Vagina (tissue), 2 donors: ENCODE measurements at regions not wholly inside any gene's neighbourhood (a gene's known extent, or its start where the extent isn't known, plus 50 kb on each side); places are given as distances from the start of the nearest gene placed in this dataset.

ENCODE experiments used
- DNase-seq, 2 donors: peaks; one replicate each; pipeline ENCODE4 v3.0.0-alpha.2; 2017; ENCODE audit errors: extremely low spot score in 2 of 2
- H3K27ac ChIP-seq: fragments of 200-600 bp; sonication (generic); one replicate; pipeline ENCODE4 v1.5.1; 2019
- H3K27me3 ChIP-seq: fragments of 200-600 bp; sonication (generic); one replicate; pipeline ENCODE4 v1.5.1; 2019
- H3K36me3 ChIP-seq, 2 donors: fragments of 200-600 bp; sonication (generic); one replicate each; pipeline ENCODE4 v1.5.1; 2017 to 2019
- H3K4me1 ChIP-seq: fragments of 200-600 bp; sonication (generic); one replicate; pipeline ENCODE4 v1.5.1; 2019
- H3K4me3 ChIP-seq, 2 donors: fragments of 200-600 bp; sonication (generic); 1 replicate in 1 of 2; 2 replicates in 1 of 2; pipeline ENCODE4 v1.5.1; 2016 to 2019
- H3K9me3 ChIP-seq: fragments of 200-600 bp; sonication (generic); one replicate; pipeline ENCODE4 v1.5.1; 2019
- POLR2A ChIP-seq, 2 donors: fragments of 450-650 bp; IDR thresholded peaks; one replicate each; pipeline ENCODE4 v1.6.1; 2017; ENCODE audit warnings: antibody characterized with exemption in 2 of 2, mild to moderate bottlenecking in 2 of 2, moderate library complexity in 2 of 2
- POLR2AphosphoS5 ChIP-seq, 2 donors: sonication (generic); formaldehyde crosslinking; IDR thresholded peaks; one replicate each; pipeline ENCODE4 v1.9.0; 2017; ENCODE audit warnings: antibody characterized with exemption in 2 of 2, mild to moderate bottlenecking in 2 of 2, low read depth in 1 of 2; ENCODE audit not compliant: insufficient read depth in 1 of 2
- intact Hi-C: fragments of 100-400 bp; cut with DNase I; formaldehyde crosslinking; loops from one replicate; pipeline ENCODE4 v1.15.1; 2023
- TF ChIP-seq, protein P1 (sequence below), 3 experiments: fragments of 450-650 bp in 2 of 3; fragments of 200-600 bp in 1 of 3; sonication (generic) in 1 of 3; IDR thresholded peaks; one replicate each; pipeline ENCODE4 v1.5.1; 2017 to 2019; ENCODE audit warnings: antibody characterized with exemption in 3 of 3, mild to moderate bottlenecking in 2 of 3, moderate library complexity in 2 of 3

DNA sequence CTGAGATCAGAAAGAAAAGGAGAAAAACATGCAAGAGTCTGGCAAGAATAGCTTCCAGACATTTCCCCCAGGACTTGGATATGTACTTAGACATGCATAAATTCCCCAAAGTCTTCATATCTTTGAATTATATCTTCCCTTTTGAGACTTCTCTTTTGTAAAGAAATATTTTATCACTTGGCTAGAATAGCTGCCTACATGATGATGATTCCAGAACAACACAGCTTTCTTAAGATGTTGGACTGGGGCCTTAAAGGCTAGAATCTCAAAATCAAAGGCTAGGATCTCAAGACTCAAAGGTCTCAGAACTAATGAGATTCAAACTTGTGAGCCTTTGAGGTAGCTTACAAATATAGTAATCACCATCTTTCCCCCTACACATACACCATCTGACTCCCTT, 842.3 kb downstream of the BCL11A start:
- intact Hi-C loops: no loop called here
- no peak overlapping the region for H3K4me3 ChIP-seq
- TF ChIP-seq POLR2A (IDR thresholded peaks at IDR 0.05) (no peak), POLR2AphosphoS5 (IDR thresholded peaks at IDR 0.05; ENCODE audit: insufficient read depth in 1 of 2, low read depth in 1 of 2) (no peak)
- TF ChIP-seq, protein P1, sequence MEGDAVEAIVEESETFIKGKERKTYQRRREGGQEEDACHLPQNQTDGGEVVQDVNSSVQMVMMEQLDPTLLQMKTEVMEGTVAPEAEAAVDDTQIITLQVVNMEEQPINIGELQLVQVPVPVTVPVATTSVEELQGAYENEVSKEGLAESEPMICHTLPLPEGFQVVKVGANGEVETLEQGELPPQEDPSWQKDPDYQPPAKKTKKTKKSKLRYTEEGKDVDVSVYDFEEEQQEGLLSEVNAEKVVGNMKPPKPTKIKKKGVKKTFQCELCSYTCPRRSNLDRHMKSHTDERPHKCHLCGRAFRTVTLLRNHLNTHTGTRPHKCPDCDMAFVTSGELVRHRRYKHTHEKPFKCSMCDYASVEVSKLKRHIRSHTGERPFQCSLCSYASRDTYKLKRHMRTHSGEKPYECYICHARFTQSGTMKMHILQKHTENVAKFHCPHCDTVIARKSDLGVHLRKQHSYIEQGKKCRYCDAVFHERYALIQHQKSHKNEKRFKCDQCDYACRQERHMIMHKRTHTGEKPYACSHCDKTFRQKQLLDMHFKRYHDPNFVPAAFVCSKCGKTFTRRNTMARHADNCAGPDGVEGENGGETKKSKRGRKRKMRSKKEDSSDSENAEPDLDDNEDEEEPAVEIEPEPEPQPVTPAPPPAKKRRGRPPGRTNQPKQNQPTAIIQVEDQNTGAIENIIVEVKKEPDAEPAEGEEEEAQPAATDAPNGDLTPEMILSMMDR (IDR thresholded peaks at IDR 0.05): no peak
- no peak for DNase-seq
- no peaks in the 10 kb centered on the region for H3K9me3 ChIP-seq
- H3K27ac ChIP-seq: no peak overlapping the region
- H3K36me3 ChIP-seq: no peaks in the 10 kb centered on the region
- H3K4me1 ChIP-seq: no peaks in the 10 kb centered on the region
- H3K27me3 ChIP-seq: no peaks in the 10 kb centered on the region

DNA sequence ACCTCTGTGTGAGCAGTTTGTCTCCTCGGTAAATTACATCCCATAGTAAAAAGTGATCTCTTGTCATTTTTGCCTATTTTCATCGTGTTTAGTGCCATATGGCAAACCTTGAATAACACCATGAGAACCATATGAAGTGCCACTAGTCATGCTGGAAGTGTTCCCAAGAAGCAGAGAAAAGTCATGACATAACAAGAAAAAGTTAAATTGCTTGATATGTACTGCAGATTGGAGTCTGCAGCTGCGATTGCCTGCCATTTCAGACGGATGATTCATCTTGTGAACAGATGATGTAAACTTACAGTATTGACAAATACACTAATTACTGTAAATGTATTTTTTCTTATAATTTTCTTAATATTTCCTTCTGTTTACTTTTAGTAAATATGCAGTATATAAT, 846.7 kb downstream of the BCL11A start:
- Histone ChIP-seq H3K9me3 (no peaks in the 10 kb centered on the region), H3K4me1 (no peaks in the 10 kb centered on the region), H3K36me3 (no peaks in the 10 kb centered on the region), H3K27ac (no peak overlapping the region), H3K4me3 (no peak overlapping the region), H3K27me3 (no peaks in the 10 kb centered on the region)
- no peak for DNase-seq
- TF ChIP-seq POLR2AphosphoS5 (IDR thresholded peaks at IDR 0.05; ENCODE audit: insufficient read depth in 1 of 2, low read depth in 1 of 2): no peak
- no peak for TF ChIP-seq POLR2A (IDR thresholded peaks at IDR 0.05)
- TF ChIP-seq, protein P1 (IDR thresholded peaks at IDR 0.05): no peak
- intact Hi-C loops: no loop called here

GRCh38 chr2:59703796-59704195, 849.7 kb downstream of the BCL11A start:
- H3K9me3 ChIP-seq: no peaks in the 10 kb centered on the region
- DNase-seq: no peak
- no peak for TF ChIP-seq POLR2A (IDR thresholded peaks at IDR 0.05)
- no peak for TF ChIP-seq POLR2AphosphoS5 (IDR thresholded peaks at IDR 0.05; ENCODE audit: insufficient read depth in 1 of 2, low read depth in 1 of 2)
- TF ChIP-seq, protein P1 (IDR thresholded peaks at IDR 0.05): no peak
- no peak overlapping the region for H3K27ac ChIP-seq
- H3K36me3 ChIP-seq: no peaks in the 10 kb centered on the region
- intact Hi-C loops: no loop called here
- H3K4me1 ChIP-seq: no peaks in the 10 kb centered on the region
- H3K27me3 ChIP-seq: no peaks in the 10 kb centered on the region
- H3K4me3 ChIP-seq: no peak overlapping the region

- intact Hi-C loops: no loop called here
- no peaks in the 10 kb centered on the region for H3K36me3 ChIP-seq
- H3K4me3 ChIP-seq: no peak overlapping the region
- TF ChIP-seq POLR2AphosphoS5 (IDR thresholded peaks at IDR 0.05; ENCODE audit: insufficient read depth in 1 of 2, low read depth in 1 of 2) (no peak), POLR2A (IDR thresholded peaks at IDR 0.05) (no peak)
- TF ChIP-seq, protein P1 (IDR thresholded peaks at IDR 0.05): no peak
- H3K4me1 ChIP-seq: no peaks in the 10 kb centered on the region
- DNase-seq: no peak
- no peaks in the 10 kb centered on the region for H3K9me3 ChIP-seq
- no peaks in the 10 kb centered on the region for H3K27me3 ChIP-seq
- H3K27ac ChIP-seq: no peak overlapping the region
These were observed 851.4 kb downstream of the BCL11A start for GRCh38 chr2:59702026-59702425.

DNA sequence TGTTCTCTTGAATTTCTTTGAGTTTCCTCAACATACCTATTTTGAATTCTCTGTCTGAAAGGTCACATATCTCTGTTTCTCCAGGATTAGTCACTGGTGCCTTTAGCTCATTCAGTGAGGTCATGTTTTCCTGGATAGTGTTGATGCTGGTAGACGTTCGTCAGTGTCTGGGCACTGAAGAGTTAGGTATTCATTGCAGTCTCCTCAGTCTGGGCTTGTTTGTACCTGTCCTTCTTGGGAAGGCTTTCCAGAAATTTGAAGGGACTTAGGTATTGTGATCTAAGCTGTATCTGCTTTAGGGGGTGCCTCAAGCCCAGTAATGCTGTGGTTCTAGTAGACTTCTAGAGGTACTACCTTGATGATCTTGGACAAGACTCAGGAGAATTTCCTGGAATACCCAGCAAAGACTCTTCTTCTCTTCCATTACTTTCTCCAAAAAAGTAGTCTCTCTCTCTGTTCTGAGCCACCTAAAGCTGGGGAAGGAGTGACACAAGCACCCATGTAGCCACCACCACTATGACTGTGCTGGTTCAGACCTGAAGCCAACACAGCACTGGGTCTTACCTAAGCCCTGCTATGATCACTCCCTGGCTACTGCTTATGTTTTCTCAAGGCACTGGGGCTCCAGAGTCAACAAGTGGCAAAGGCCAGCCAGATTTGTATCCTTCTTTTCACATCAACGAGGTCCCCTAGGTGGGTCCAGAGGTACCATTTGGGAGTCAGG, 852.0 kb downstream of the BCL11A start:
- Histone ChIP-seq H3K4me3 (no peak overlapping the region), H3K36me3 (no peaks in the 10 kb centered on the region), H3K9me3 (no peaks in the 10 kb centered on the region), H3K27me3 (no peaks in the 10 kb centered on the region), H3K27ac (no peak overlapping the region), H3K4me1 (no peaks in the 10 kb centered on the region)
- TF ChIP-seq POLR2AphosphoS5 (IDR thresholded peaks at IDR 0.05; ENCODE audit: insufficient read depth in 1 of 2, low read depth in 1 of 2) (no peak), POLR2A (IDR thresholded peaks at IDR 0.05) (no peak)
- TF ChIP-seq, protein P1 (IDR thresholded peaks at IDR 0.05): no peak
- intact Hi-C loops: no loop called here
- no peak for DNase-seq
